Ishikawa (cell line): ENCODE measurements at regions not wholly inside any gene's neighbourhood (a gene's known extent, or its start where the extent isn't known, plus 50 kb on each side); places are given as distances from the start of the nearest gene placed in this dataset.

Experiments used
- CEBPB ChIP-seq: IDR thresholded peaks from 2 replicates; pipeline ENCODE4 v1.6.1; 2012
- CREB1 ChIP-seq: IDR thresholded peaks from 2 replicates; pipeline ENCODE4 v1.6.1; 2012; ENCODE audit warnings: low read depth
- EGR1 ChIP-seq: IDR thresholded peaks from 2 replicates; pipeline ENCODE4 v1.6.1; 2012
- EP300 ChIP-seq: IDR thresholded peaks from 2 replicates; pipeline ENCODE4 v1.6.1; 2012; ENCODE audit warnings: borderline replicate concordance
- FOXM1 ChIP-seq: IDR thresholded peaks from 2 replicates; pipeline ENCODE4 v1.6.1; 2012; ENCODE audit warnings: low read depth, borderline replicate concordance
- NFIC ChIP-seq: IDR thresholded peaks from 2 replicates; pipeline ENCODE4 v1.6.1; 2012
- RAD21 ChIP-seq: IDR thresholded peaks from 2 replicates; pipeline ENCODE4 v1.6.1; 2012; ENCODE audit warnings: low read depth
- TAF1 ChIP-seq: IDR thresholded peaks from 2 replicates; pipeline ENCODE4 v1.6.1; 2012; ENCODE audit warnings: low read depth, mild to moderate bottlenecking
- TCF12 ChIP-seq: IDR thresholded peaks from 2 replicates; pipeline ENCODE4 v1.6.1; 2012; ENCODE audit warnings: low read depth
- TEAD4 ChIP-seq: IDR thresholded peaks from 2 replicates; pipeline ENCODE4 v1.6.1; 2012
- YY1 ChIP-seq: IDR thresholded peaks from 2 replicates; pipeline ENCODE4 v1.6.1; 2012; ENCODE audit warnings: low read depth
- ZBTB7A ChIP-seq: IDR thresholded peaks from 2 replicates; pipeline ENCODE4 v1.6.1; 2012; ENCODE audit warnings: low read depth
- TF ChIP-seq, protein P1 (sequence below): IDR thresholded peaks from 2 replicates; pipeline ENCODE4 v1.6.1; 2012
- TF ChIP-seq, protein P2 (sequence below): IDR thresholded peaks from 2 replicates; pipeline ENCODE4 v1.6.1; 2012
- TF ChIP-seq, protein P3 (sequence below): IDR thresholded peaks from 2 replicates; pipeline ENCODE4 v1.6.1; 2012; ENCODE audit warnings: low read depth, mild to moderate bottlenecking

DNA sequence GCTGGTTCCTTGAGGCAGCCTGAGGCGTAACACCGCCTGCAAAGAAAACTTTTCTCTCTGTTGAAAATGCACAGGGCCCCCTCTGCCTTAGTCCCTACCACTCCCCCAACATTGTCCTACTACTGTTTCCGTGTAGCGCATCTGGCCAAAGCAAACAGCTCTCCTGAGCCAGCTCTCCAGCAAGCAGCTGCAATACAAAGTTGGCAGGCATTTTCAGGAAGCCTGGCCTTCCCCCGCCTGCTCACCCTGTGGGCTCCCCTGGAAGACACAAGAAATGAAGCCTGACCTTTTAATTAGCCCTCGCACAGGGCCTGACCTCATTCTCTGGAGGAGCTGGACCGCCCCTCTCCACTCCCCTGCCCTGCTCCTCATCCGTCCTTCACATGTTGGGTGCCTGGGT is 66.7 kb downstream of the SOX9 start:
- TF ChIP-seq RAD21, result no peak
- no peak for TF ChIP-seq TAF1
- TF ChIP-seq, protein P1, sequence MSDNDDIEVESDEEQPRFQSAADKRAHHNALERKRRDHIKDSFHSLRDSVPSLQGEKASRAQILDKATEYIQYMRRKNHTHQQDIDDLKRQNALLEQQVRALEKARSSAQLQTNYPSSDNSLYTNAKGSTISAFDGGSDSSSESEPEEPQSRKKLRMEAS, result no peak
- TF ChIP-seq, protein P2, sequence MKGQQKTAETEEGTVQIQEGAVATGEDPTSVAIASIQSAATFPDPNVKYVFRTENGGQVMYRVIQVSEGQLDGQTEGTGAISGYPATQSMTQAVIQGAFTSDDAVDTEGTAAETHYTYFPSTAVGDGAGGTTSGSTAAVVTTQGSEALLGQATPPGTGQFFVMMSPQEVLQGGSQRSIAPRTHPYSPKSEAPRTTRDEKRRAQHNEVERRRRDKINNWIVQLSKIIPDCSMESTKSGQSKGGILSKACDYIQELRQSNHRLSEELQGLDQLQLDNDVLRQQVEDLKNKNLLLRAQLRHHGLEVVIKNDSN, result no peak
- no peak for TF ChIP-seq CREB1
- TF ChIP-seq ZBTB7A, result no peak
- no peak for TF ChIP-seq EP300
- TF ChIP-seq CEBPB, result no peak
- TF ChIP-seq NFIC, result no peak

DNA sequence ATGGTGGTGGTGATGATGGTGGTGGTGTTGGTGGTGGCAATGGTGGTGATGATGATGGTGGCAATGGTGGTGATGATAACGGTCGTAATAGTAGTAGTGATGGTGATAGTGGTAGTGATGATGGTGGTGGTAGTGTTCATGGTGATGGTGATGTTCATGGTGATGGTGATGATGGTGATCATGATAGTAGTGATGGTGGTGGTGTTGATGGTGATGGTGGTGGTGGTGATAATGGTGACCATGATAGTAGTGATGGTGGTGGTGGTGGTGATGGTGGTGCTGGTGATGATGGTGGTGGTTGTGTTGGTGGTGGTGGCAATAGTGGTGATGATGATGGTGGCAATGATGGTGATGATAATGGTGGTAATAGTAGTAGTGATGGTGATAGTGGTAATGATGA is 68.0 kb downstream of the SOX9 start:
- TF ChIP-seq NFIC, result no peak

DNA sequence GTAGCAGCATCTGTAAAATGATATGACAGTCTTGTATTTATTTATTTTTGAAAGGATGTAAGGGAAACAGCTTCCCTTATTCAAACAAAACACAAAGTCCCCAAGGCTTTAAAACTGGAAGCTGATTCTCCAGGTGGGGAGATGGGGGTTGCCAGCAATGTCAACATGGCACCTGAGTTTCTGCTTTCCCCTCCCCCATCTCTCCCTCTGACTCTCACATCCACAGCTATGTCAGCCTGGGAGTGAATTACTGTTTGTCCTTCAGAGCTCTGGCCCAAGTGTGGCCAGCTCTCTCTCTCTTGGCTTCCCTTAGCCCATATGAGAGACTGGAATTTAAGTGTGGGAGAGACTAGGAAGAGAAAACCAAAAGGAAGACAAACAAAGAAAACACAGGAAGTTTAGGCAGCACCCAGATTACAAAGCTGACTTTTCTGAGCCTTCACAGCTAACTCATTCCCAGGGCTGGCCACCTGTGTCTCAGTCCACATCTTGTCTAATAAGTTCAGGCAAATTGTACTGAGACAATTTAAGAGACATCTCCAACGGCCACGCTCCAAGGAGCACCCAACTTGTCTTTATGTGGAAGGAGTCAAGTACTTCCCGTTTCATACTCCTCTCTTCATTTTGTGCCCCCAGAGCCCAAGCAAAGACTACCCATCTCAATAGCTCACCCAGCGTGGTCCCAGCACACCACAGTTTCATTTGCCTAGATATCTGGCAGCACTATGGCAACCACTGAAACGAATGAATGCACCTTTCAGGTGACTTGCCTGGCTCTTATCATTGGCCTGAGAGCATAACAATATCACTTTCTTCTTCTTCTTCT is 69.2 kb downstream of the SOX9 start:
- TF ChIP-seq RAD21, result no peak
- no peak for TF ChIP-seq TEAD4
- no peak for TF ChIP-seq CREB1
- TF ChIP-seq TCF12, result no peak
- TF ChIP-seq CEBPB, result no peak
- TF ChIP-seq, protein P3, sequence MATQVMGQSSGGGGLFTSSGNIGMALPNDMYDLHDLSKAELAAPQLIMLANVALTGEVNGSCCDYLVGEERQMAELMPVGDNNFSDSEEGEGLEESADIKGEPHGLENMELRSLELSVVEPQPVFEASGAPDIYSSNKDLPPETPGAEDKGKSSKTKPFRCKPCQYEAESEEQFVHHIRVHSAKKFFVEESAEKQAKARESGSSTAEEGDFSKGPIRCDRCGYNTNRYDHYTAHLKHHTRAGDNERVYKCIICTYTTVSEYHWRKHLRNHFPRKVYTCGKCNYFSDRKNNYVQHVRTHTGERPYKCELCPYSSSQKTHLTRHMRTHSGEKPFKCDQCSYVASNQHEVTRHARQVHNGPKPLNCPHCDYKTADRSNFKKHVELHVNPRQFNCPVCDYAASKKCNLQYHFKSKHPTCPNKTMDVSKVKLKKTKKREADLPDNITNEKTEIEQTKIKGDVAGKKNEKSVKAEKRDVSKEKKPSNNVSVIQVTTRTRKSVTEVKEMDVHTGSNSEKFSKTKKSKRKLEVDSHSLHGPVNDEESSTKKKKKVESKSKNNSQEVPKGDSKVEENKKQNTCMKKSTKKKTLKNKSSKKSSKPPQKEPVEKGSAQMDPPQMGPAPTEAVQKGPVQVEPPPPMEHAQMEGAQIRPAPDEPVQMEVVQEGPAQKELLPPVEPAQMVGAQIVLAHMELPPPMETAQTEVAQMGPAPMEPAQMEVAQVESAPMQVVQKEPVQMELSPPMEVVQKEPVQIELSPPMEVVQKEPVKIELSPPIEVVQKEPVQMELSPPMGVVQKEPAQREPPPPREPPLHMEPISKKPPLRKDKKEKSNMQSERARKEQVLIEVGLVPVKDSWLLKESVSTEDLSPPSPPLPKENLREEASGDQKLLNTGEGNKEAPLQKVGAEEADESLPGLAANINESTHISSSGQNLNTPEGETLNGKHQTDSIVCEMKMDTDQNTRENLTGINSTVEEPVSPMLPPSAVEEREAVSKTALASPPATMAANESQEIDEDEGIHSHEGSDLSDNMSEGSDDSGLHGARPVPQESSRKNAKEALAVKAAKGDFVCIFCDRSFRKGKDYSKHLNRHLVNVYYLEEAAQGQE, result no peak
- no peak for TF ChIP-seq FOXM1
- no peak for TF ChIP-seq EP300
- TF ChIP-seq, protein P1, result no peak
- TF ChIP-seq EGR1, result no peak
- TF ChIP-seq ZBTB7A, result no peak
- TF ChIP-seq, protein P2, result no peak
- no peak for TF ChIP-seq TAF1
- no peak for TF ChIP-seq YY1
- TF ChIP-seq NFIC, result no peak

DNA sequence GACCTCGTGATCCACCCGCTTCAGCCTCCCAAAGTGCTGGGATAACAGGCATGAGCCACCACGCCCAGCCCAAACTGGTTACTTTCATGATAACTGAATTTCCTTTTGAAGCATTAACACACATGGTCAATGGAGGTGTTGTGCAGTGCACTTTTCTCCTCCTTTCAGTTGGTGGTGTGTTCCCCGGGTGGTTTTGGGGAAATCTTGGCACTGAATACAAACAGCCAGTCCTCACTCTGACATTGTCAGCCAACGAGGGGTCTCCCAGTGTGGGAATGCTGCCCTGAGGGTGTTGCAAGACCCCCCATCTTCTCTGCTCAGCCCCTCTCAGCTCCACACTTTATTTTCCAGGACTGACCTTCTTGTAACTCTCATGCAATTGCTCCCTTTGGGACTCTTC is 70.5 kb downstream of the SOX9 start:
- no peak for TF ChIP-seq YY1
- no peak for TF ChIP-seq TAF1
- TF ChIP-seq TEAD4, result no peak
- TF ChIP-seq, protein P2, result no peak

DNA sequence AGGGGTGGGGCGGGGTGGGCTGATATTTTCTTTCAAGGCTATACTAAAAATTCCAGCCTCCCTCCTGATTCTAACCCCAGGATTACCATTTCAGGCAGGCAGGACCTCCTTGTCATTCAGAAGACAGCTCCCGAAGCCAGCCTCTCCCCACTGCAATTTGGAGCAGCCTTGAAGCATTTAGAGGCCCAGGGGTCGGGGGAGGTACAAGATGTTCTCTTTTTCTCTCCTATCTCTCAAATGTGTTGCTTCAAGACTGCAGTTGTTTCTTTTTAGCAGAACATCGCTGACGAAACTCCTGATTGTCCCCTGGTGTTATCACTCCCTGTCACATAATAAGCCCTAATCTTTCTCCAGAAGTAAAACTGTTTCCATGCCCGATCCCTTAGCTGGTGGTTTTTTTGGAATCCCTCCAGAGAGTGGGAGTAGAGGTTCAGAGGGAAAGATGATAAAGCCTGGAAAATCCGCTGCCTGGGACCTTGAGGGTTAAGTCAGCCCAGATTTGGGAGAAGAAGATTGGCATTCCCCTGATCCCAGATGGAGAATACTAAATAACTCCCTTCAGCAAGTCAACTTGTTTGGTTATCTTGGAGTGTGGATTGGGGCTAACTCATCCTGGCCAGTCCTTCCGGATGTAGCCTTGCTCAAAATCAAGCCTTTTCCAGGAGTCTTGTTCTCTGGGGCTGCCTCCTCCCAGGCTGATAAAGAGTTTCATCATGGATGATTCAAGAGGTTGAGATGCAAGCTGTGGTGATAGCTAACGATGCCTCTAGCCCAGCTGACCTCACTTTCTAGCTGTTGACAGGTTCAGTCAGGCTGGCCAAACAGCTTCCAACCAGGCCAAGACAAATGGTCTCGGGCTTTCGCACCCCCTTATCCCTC is 71.3 kb downstream of the SOX9 start:
- TF ChIP-seq ZBTB7A (no peak), CREB1 (no peak)
- TF ChIP-seq, protein P2, result no peak

DNA sequence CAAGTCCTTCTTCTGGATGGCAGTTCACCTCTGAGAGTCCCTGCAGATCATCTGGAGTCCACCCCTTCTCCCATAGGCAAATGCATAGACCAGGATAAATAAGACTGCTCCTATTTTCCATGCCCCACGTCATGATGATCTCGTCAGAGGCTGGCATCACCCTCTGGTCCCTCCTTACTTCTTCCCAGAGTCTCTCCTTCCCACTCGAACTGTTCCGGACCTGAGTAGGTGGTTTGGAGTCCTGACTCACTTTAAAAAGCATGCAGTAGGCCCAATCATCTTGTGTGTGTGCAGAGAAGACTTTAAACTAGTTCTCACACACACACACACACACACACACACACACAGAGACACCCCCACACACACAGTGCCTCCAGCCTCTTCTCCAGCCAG is 72.0 kb downstream of the SOX9 start:
- TF ChIP-seq YY1 (no peak), TEAD4 (no peak), EGR1 (no peak), CREB1 (no peak), CEBPB (no peak), NFIC (no peak), RAD21 (no peak), TCF12 (no peak), TAF1 (no peak), FOXM1 (no peak), EP300 (no peak), ZBTB7A (no peak)
- TF ChIP-seq, protein P2, result no peak
- TF ChIP-seq, protein P1, result no peak
- TF ChIP-seq, protein P3, result no peak
